ENCODE measurements at regions not wholly inside any gene's neighbourhood (a gene's known extent, or its start where the extent isn't known, plus 50 kb on each side); places are given as distances from the start of the nearest gene placed in this dataset.

GRCh38 chr5:71923755-71924154, 183.5 kb upstream of the MAP1B start:
- TF ChIP-seq CTCF (IDR thresholded peaks at IDR 0.05) (no peak), POLR2A (IDR thresholded peaks at IDR 0.05) (no peak)
- Histone ChIP-seq H3K36me3 (replicated peaks in 1 of 2) (no peaks in the 10 kb centered on the region), H3K27ac (no peak overlapping the region), H3K9me3 (replicated peaks in 1 of 3) (no peaks in the 10 kb centered on the region), H3K4me3 (no peak overlapping the region), H3K4me1 (replicated peaks in 1 of 2) (no peaks in the 10 kb centered on the region), H3K27me3 (no peaks in the 10 kb centered on the region)
- 88 to 95% (median 92%) methylated on average over 2 of the region's 2 CpGs for WGBS, 4 donors
- intact Hi-C loops (cut with DNase I) = no loop called here
- DNase-seq = no peak

- Histone ChIP-seq H3K27ac (no peak overlapping the region), H3K4me1 (replicated peaks in 1 of 2) (no peaks in the 10 kb centered on the region), H3K36me3 (replicated peaks in 1 of 2) (no peaks in the 10 kb centered on the region), H3K9me3 (replicated peaks in 1 of 3) (no peaks in the 10 kb centered on the region), H3K27me3 (no peaks in the 10 kb centered on the region), H3K4me3 (no peak overlapping the region)
- TF ChIP-seq CTCF (IDR thresholded peaks at IDR 0.05) = no peak
- TF ChIP-seq POLR2A (IDR thresholded peaks at IDR 0.05) = no peak
- intact Hi-C loops (cut with DNase I) = no loop called here
- no peak for DNase-seq
Measured at GRCh38 chr5:71924325-71924724, 182.9 kb upstream of the MAP1B start.

GRCh38 chr5:71924980-71925379, 182.3 kb upstream of the MAP1B start:
- Histone ChIP-seq H3K4me3 (no peak overlapping the region), H3K36me3 (replicated peaks in 1 of 2) (no peaks in the 10 kb centered on the region), H3K9me3 (replicated peaks in 1 of 3) (no peaks in the 10 kb centered on the region), H3K4me1 (replicated peaks in 1 of 2) (no peaks in the 10 kb centered on the region), H3K27ac (peak overlapping the region in 1 of 5 donors; percentile 17), H3K27me3 (no peaks in the 10 kb centered on the region)
- intact Hi-C loops (cut with DNase I) = no loop called here
- no peak for DNase-seq
- WGBS, 4 donors = 45 to 55% (median 48%) methylated on average over 3 of the region's 3 CpGs
- TF ChIP-seq CTCF (IDR thresholded peaks at IDR 0.05) (no peak), POLR2A (IDR thresholded peaks at IDR 0.05) (no peak)

- Histone ChIP-seq H3K4me3 (no peak overlapping the region), H3K4me1 (replicated peaks in 1 of 2) (no peaks in the 10 kb centered on the region), H3K36me3 (replicated peaks in 1 of 2) (no peaks in the 10 kb centered on the region), H3K27ac (no peak overlapping the region), H3K9me3 (replicated peaks in 1 of 3) (no peaks in the 10 kb centered on the region), H3K27me3 (no peaks in the 10 kb centered on the region)
- DNase-seq = no peak
- TF ChIP-seq POLR2A (IDR thresholded peaks at IDR 0.05) = no peak
- no peak for TF ChIP-seq CTCF (IDR thresholded peaks at IDR 0.05)
- WGBS, 4 donors = 56 to 68% (median 60%) methylated on average over 4 of the region's 4 CpGs
- intact Hi-C loops (cut with DNase I) = no loop called here
Measured at GRCh38 chr5:71925608-71926091, 181.6 kb upstream of the MAP1B start.
